ENCODE measurements at regions not wholly inside any gene's neighbourhood (a gene's known extent, or its start where the extent isn't known, plus 50 kb on each side); places are given as distances from the start of the nearest gene placed in this dataset.

- H3K27me3 Mint-ChIP-seq = peaks cover 8 to 13% of the 10 kb centered on the region in 2 donors
- DNase-seq = no peak
- H3K36me3 Mint-ChIP-seq (ENCODE audit: insufficient read depth) = peaks cover 3% of the 10 kb centered on the region
- no peak for ATAC-seq (replicated peaks)
- no peak overlapping the region for H3K27ac Mint-ChIP-seq
- no peaks in the 10 kb centered on the region for H3K4me1 Mint-ChIP-seq (ENCODE audit: low read depth in 2 of 2)
- H3K4me3 Mint-ChIP-seq = no peak overlapping the region
- H3K9me3 Mint-ChIP-seq = peaks cover 2 to 6% of the 10 kb centered on the region in 2 donors
Observed at GRCh38 chr2:16452123-16452522, 213.5 kb downstream of the CYRIA start.

GRCh38 chr2:16446706-16447105 is 218.9 kb downstream of the CYRIA start:
- no peak for DNase-seq
- Mint-ChIP-seq H3K4me1 (ENCODE audit: low read depth in 2 of 2) (no peaks in the 10 kb centered on the region), H3K27me3 (peaks cover 11 to 15% of the 10 kb centered on the region in 2 donors), H3K36me3 (ENCODE audit: insufficient read depth) (peaks cover 3% of the 10 kb centered on the region), H3K9me3 (peaks cover 7 to 10% of the 10 kb centered on the region in 2 donors), H3K27ac (no peak overlapping the region), H3K4me3 (no peak overlapping the region)
- ATAC-seq (replicated peaks) = no peak

GRCh38 chr2:16442971-16443370 is 222.7 kb downstream of the CYRIA start:
- H3K27ac Mint-ChIP-seq = no peak overlapping the region
- peaks cover 3% of the 10 kb centered on the region for H3K36me3 Mint-ChIP-seq (ENCODE audit: insufficient read depth)
- H3K4me1 Mint-ChIP-seq (ENCODE audit: low read depth in 2 of 2) = no peaks in the 10 kb centered on the region
- peaks cover 9 to 10% of the 10 kb centered on the region in 2 donors for H3K9me3 Mint-ChIP-seq
- peaks cover 6 to 13% of the 10 kb centered on the region in 2 donors for H3K27me3 Mint-ChIP-seq
- DNase-seq (no peak), ATAC-seq (replicated peaks) (no peak)
- H3K4me3 Mint-ChIP-seq = no peak overlapping the region

- H3K9me3 Mint-ChIP-seq = peaks cover 10 to 15% of the 10 kb centered on the region in 2 donors
- H3K36me3 Mint-ChIP-seq (ENCODE audit: insufficient read depth) = no peaks in the 10 kb centered on the region
- DNase-seq (no peak), ATAC-seq (replicated peaks) (no peak)
- no peak overlapping the region for H3K4me3 Mint-ChIP-seq
- peaks cover 9 to 18% of the 10 kb centered on the region in 2 donors for H3K27me3 Mint-ChIP-seq
- no peak overlapping the region for H3K27ac Mint-ChIP-seq
- H3K4me1 Mint-ChIP-seq (ENCODE audit: low read depth in 2 of 2) = no peaks in the 10 kb centered on the region
Observed at GRCh38 chr2:16441431-16441830, 224.2 kb downstream of the CYRIA start.

GRCh38 chr2:16440898-16441297 is 224.7 kb downstream of the CYRIA start:
- Mint-ChIP-seq H3K4me3 (no peak overlapping the region), H3K4me1 (ENCODE audit: low read depth in 2 of 2) (no peaks in the 10 kb centered on the region), H3K9me3 (peaks cover 10 to 15% of the 10 kb centered on the region in 2 donors), H3K36me3 (ENCODE audit: insufficient read depth) (no peaks in the 10 kb centered on the region), H3K27me3 (peaks cover 9 to 18% of the 10 kb centered on the region in 2 donors), H3K27ac (no peak overlapping the region)
- DNase-seq = no peak
- no peak for ATAC-seq (replicated peaks)

GRCh38 chr2:16438613-16439321 is 226.9 kb downstream of the CYRIA start:
- Mint-ChIP-seq H3K27me3 (peaks cover 9 to 18% of the 10 kb centered on the region in 2 donors), H3K27ac (no peak overlapping the region), H3K9me3 (peaks cover 6 to 15% of the 10 kb centered on the region in 2 donors), H3K36me3 (ENCODE audit: insufficient read depth) (no peaks in the 10 kb centered on the region), H3K4me3 (no peak overlapping the region), H3K4me1 (ENCODE audit: low read depth in 2 of 2) (no peaks in the 10 kb centered on the region)
- ATAC-seq (replicated peaks) (no peak), DNase-seq (no peak)

DNA sequence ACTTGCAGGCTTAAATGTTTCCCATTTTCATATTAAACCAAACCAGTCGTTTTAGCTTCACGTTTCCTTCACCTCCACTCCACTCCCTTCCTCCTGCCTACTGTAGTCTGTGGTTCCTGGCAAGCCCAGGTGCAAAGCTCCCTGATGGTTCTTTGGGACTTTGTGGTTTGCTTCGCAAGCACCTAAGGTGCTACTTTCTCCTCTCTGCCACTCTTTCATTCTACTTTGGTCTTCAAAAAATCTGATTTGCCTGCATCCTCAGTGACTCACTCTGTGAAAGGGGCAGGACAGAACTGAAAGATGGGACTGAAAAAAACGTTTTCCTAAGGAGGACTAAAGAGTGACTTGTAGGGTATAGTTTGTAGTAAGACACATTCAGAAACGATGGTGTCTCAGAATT is 228.4 kb downstream of the CYRIA start:
- Mint-ChIP-seq H3K9me3 (peaks cover 6 to 15% of the 10 kb centered on the region in 2 donors), H3K27me3 (peaks cover 9 to 18% of the 10 kb centered on the region in 2 donors), H3K4me1 (ENCODE audit: low read depth in 2 of 2) (no peaks in the 10 kb centered on the region), H3K27ac (no peak overlapping the region), H3K4me3 (no peak overlapping the region), H3K36me3 (ENCODE audit: insufficient read depth) (no peaks in the 10 kb centered on the region)
- no peak for ATAC-seq (replicated peaks)
- no peak for DNase-seq

DNA sequence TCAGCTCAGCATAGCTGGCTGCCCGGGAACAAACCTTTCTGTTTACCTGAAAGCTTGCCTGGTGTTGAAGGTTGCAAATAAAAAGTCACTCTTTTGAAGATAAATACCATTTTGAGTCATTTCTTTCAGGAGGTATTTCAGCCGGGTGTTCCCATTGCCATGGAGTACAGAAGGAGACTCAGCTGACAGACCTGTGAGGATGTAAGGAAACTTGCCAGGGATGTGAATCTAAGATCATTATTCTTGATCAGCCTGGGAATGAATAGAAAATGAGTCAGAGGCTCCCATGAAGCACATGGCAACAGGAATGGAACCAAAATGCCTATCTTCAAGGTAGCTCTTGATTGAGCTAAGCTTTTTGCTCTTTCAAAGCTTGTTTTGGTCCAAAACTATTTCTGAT is 231.2 kb downstream of the CYRIA start:
- no peak overlapping the region for H3K27ac Mint-ChIP-seq
- ATAC-seq (replicated peaks) (no peak), DNase-seq (no peak)
- peaks cover 0 to 13% of the 10 kb centered on the region in 2 donors for H3K9me3 Mint-ChIP-seq
- no peak overlapping the region for H3K4me3 Mint-ChIP-seq
- peaks cover 0 to 12% of the 10 kb centered on the region in 2 donors for H3K27me3 Mint-ChIP-seq
- H3K36me3 Mint-ChIP-seq (ENCODE audit: insufficient read depth) = no peaks in the 10 kb centered on the region
- no peaks in the 10 kb centered on the region for H3K4me1 Mint-ChIP-seq (ENCODE audit: low read depth in 2 of 2)

DNA sequence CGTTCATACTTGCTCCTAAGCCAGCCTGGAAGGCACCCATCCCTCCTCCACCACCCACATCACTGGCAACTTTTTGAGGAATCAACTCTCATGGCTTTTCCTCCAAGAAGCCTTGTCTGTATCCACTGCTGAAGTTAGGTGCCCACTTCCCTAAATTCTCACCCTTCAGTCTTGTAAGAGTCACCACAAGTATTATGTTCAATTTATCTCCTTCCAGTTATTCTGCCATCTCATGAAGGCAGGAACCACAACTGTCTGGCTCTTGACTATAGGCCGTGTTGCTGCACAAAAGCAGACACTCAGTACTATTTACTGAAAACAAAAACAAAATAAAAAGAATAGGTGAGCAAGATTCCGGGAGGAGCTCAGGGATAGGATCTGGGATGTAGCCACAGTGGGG is 234.8 kb downstream of the CYRIA start:
- DNase-seq (no peak), ATAC-seq (replicated peaks) (no peak)
- Mint-ChIP-seq H3K36me3 (ENCODE audit: insufficient read depth) (no peaks in the 10 kb centered on the region), H3K4me3 (no peak overlapping the region), H3K9me3 (peaks cover 0 to 7% of the 10 kb centered on the region in 2 donors), H3K27ac (no peak overlapping the region), H3K27me3 (no peaks in the 10 kb centered on the region), H3K4me1 (ENCODE audit: low read depth in 2 of 2) (no peaks in the 10 kb centered on the region)

DNA sequence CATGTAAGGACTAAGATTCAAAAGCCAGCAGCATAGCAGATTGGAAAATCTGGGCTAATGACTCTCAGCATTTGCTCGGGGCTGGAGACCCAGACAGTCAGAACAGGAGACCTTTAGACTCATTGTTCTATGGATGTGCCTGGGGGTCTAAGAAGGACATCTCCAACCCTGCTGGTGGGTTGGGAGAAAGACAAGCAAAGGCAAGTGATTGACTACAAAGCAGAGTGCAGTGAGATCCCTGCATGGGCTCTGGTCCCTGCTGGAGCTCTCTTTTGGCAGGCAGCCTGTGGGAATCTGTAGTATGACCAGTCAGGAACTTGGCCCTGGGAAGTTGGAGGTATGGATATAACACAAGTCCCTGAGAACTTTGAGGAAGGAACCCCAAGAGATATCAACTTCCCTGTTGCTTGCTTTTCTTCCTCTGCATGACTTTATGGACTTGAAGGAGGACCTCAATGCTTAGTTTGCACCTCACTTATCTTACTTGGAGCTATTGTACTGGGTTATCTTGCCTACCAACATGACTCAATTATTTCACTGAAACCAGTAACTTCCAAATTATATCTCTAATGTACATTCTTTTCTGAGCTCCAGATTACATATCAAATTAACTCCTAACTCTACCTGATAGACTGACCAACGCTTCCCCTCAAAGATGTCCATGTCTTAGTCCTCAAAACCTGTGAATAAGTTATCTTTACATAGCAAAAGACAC is 236.0 kb downstream of the CYRIA start:
- no peaks in the 10 kb centered on the region for H3K27me3 Mint-ChIP-seq
- H3K4me3 Mint-ChIP-seq = no peak overlapping the region

GRCh38 chr2:16429002-16429401 is 236.6 kb downstream of the CYRIA start:
- Mint-ChIP-seq H3K27ac (no peak overlapping the region), H3K4me3 (no peak overlapping the region), H3K4me1 (ENCODE audit: low read depth in 2 of 2) (no peaks in the 10 kb centered on the region), H3K9me3 (peaks cover 0 to 7% of the 10 kb centered on the region in 2 donors), H3K27me3 (no peaks in the 10 kb centered on the region), H3K36me3 (ENCODE audit: insufficient read depth) (no peaks in the 10 kb centered on the region)
- ATAC-seq (replicated peaks) (no peak), DNase-seq (no peak)

More for the DNA sequence above, 236.0 kb downstream of the CYRIA start:
- peaks cover 0 to 7% of the 10 kb centered on the region in 2 donors for H3K9me3 Mint-ChIP-seq
- DNase-seq = no peak
- no peaks in the 10 kb centered on the region for H3K4me1 Mint-ChIP-seq (ENCODE audit: low read depth in 2 of 2)
- no peak for ATAC-seq (replicated peaks)
- H3K36me3 Mint-ChIP-seq (ENCODE audit: insufficient read depth) = no peaks in the 10 kb centered on the region
- no peak overlapping the region for H3K27ac Mint-ChIP-seq

GRCh38 chr2:16425462-16426336 is 239.9 kb downstream of the CYRIA start:
- H3K4me1 Mint-ChIP-seq (ENCODE audit: low read depth in 2 of 2) = no peaks in the 10 kb centered on the region
- no peak overlapping the region for H3K27ac Mint-ChIP-seq
- DNase-seq (no peak), ATAC-seq (replicated peaks) (no peak)
- no peaks in the 10 kb centered on the region for H3K9me3 Mint-ChIP-seq
- no peaks in the 10 kb centered on the region for H3K36me3 Mint-ChIP-seq (ENCODE audit: insufficient read depth)
- H3K27me3 Mint-ChIP-seq = no peaks in the 10 kb centered on the region
- H3K4me3 Mint-ChIP-seq = no peak overlapping the region

DNA sequence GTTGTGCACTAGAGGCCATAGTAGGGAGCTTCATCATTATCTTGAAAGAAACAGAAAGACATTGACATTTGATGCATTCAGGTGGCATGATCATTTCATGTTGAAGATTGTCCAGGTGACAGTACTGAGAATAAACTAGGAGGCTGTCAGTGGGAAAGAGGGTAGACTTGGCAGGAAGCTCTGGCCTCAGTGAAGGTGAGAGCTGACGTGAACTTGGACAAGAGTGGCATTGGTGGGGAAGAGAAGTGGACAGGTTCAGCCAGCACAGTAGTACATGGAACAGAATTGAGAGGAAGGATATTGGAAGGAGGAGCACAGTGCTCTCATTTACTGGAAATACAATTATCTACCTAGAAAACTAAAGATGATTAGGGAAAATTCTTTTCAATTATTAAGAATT is 245.2 kb downstream of the CYRIA start:
- Mint-ChIP-seq H3K36me3 (ENCODE audit: insufficient read depth) (no peaks in the 10 kb centered on the region), H3K27ac (no peak overlapping the region), H3K27me3 (no peaks in the 10 kb centered on the region), H3K9me3 (peaks cover under 1 to 9% of the 10 kb centered on the region in 2 donors), H3K4me1 (ENCODE audit: low read depth in 2 of 2) (no peaks in the 10 kb centered on the region), H3K4me3 (no peak overlapping the region)
- DNase-seq (no peak), ATAC-seq (replicated peaks) (no peak)

Data from effector memory CD8-positive, alpha-beta T cell (primary cell).